ENCODE measurements at regions not wholly inside any gene's neighbourhood (a gene's known extent, or its start where the extent isn't known, plus 50 kb on each side); places are given as distances from the start of the nearest gene placed in this dataset.

- no peaks in the 10 kb centered on the region for H3K36me3 ChIP-seq (ENCODE audit: control insufficient read depth, insufficient read depth, low read length)
- no peak overlapping the region for H3K4me3 ChIP-seq (ENCODE audit: low read depth, low read length)
- CTCF ChIA-PET = no interaction called here
- TF ChIP-seq CTCF (IDR thresholded peaks at IDR 0.05; ENCODE audit: insufficient read depth, low read depth, low read length) = no peak
- POLR2A ChIA-PET = no interaction called here
- H3K27me3 ChIP-seq (ENCODE audit: control insufficient read depth, insufficient read depth, low read length) = no peaks in the 10 kb centered on the region
- no peak for DNase-seq (ENCODE audit: low read depth)
These were observed 302.0 kb downstream of the SPRY1 start for GRCh38 chr4:123698556-123698955.

- no peak overlapping the region for H3K4me3 ChIP-seq (ENCODE audit: low read depth, low read length)
- CTCF ChIA-PET = no interaction called here
- no peaks in the 10 kb centered on the region for H3K27me3 ChIP-seq (ENCODE audit: control insufficient read depth, insufficient read depth, low read length)
- TF ChIP-seq CTCF (IDR thresholded peaks at IDR 0.05; ENCODE audit: insufficient read depth, low read depth, low read length) = no peak
- no peaks in the 10 kb centered on the region for H3K36me3 ChIP-seq (ENCODE audit: control insufficient read depth, insufficient read depth, low read length)
- DNase-seq (ENCODE audit: low read depth) = peak; percentile 88
- POLR2A ChIA-PET = no interaction called here
These were observed 303.5 kb downstream of the SPRY1 start for GRCh38 chr4:123699880-123700771.

- DNase-seq (ENCODE audit: low read depth) = no peak
- CTCF ChIA-PET = interaction anchor here (0.7 kb wide), 1 partner anchor 10 kb away, joined by 3 read pairs; no protein-coding TSS in a partner anchor
- POLR2A ChIA-PET = no interaction called here
- no peak for TF ChIP-seq CTCF (IDR thresholded peaks at IDR 0.05; ENCODE audit: insufficient read depth, low read depth, low read length)
- Histone ChIP-seq H3K4me3 (ENCODE audit: low read depth, low read length) (no peak overlapping the region), H3K36me3 (ENCODE audit: control insufficient read depth, insufficient read depth, low read length) (no peaks in the 10 kb centered on the region), H3K27me3 (ENCODE audit: control insufficient read depth, insufficient read depth, low read length) (no peaks in the 10 kb centered on the region)
These were observed 304.6 kb downstream of the SPRY1 start for GRCh38 chr4:123701131-123701575.

GRCh38 chr4:123705419-123705818, 308.8 kb downstream of the SPRY1 start:
- no peak for TF ChIP-seq CTCF (IDR thresholded peaks at IDR 0.05; ENCODE audit: insufficient read depth, low read depth, low read length)
- POLR2A ChIA-PET = no interaction called here
- CTCF ChIA-PET = no interaction called here
- Histone ChIP-seq H3K4me3 (ENCODE audit: low read depth, low read length) (no peak overlapping the region), H3K27me3 (ENCODE audit: control insufficient read depth, insufficient read depth, low read length) (no peaks in the 10 kb centered on the region), H3K36me3 (ENCODE audit: control insufficient read depth, insufficient read depth, low read length) (no peaks in the 10 kb centered on the region)
- no peak for DNase-seq (ENCODE audit: low read depth)

- Histone ChIP-seq H3K36me3 (ENCODE audit: control insufficient read depth, insufficient read depth, low read length) (no peaks in the 10 kb centered on the region), H3K4me3 (ENCODE audit: low read depth, low read length) (no peak overlapping the region), H3K27me3 (ENCODE audit: control insufficient read depth, insufficient read depth, low read length) (no peaks in the 10 kb centered on the region)
- no peak for DNase-seq (ENCODE audit: low read depth)
- no peak for TF ChIP-seq CTCF (IDR thresholded peaks at IDR 0.05; ENCODE audit: insufficient read depth, low read depth, low read length)
- ChIA-PET CTCF (no interaction called here), POLR2A (no interaction called here)
These were observed 310.4 kb downstream of the SPRY1 start for GRCh38 chr4:123706973-123707372.
